ENCODE measurements at regions not wholly inside any gene's neighbourhood (a gene's known extent, or its start where the extent isn't known, plus 50 kb on each side); places are given as distances from the start of the nearest gene placed in this dataset.

GRCh38 chr2:21910832-21911507 lies 787.2 kb downstream of the TDRD15 start:
- TF ChIP-seq CTCF (IDR thresholded peaks at IDR 0.05; ENCODE audit: extremely low read depth, missing control alignments): no peak
- DNase-seq (ENCODE audit: low spot score): peak; percentile 2

GRCh38 chr2:21912405-21912804 lies 788.6 kb downstream of the TDRD15 start:
- no peak for DNase-seq (ENCODE audit: low spot score)
- no peak for TF ChIP-seq CTCF (IDR thresholded peaks at IDR 0.05; ENCODE audit: extremely low read depth, missing control alignments)

GRCh38 chr2:21915201-21915600 lies 791.4 kb downstream of the TDRD15 start:
- no peak for DNase-seq (ENCODE audit: low spot score)
- no peak for TF ChIP-seq CTCF (IDR thresholded peaks at IDR 0.05; ENCODE audit: extremely low read depth, missing control alignments)

- TF ChIP-seq CTCF (IDR thresholded peaks at IDR 0.05; ENCODE audit: extremely low read depth, missing control alignments): no peak
- no peak for DNase-seq (ENCODE audit: low spot score)
These were observed 793.3 kb downstream of the TDRD15 start for GRCh38 chr2:21916934-21917522.

- TF ChIP-seq CTCF (IDR thresholded peaks at IDR 0.05; ENCODE audit: extremely low read depth, missing control alignments): no peak
These were observed 797.0 kb downstream of the TDRD15 start for GRCh38 chr2:21920721-21921120.

GRCh38 chr2:21924640-21925285 lies 801.0 kb downstream of the TDRD15 start:
- DNase-seq (ENCODE audit: low spot score): peak; percentile 4
- no peak for TF ChIP-seq CTCF (IDR thresholded peaks at IDR 0.05; ENCODE audit: extremely low read depth, missing control alignments)

More at GRCh38 chr2:21920721-21921120, 797.0 kb downstream of the TDRD15 start:
- DNase-seq (ENCODE audit: low spot score): no peak

GRCh38 chr2:21928292-21928691 lies 804.5 kb downstream of the TDRD15 start:
- TF ChIP-seq CTCF (IDR thresholded peaks at IDR 0.05; ENCODE audit: extremely low read depth, missing control alignments): no peak
- DNase-seq (ENCODE audit: low spot score): no peak

Measured in GM20000 (cell line).